DMS 273 treated with DMSO at 0.1 percent for 48 hours (cell line): ENCODE measurements at regions not wholly inside any gene's neighbourhood (a gene's known extent, or its start where the extent isn't known, plus 50 kb on each side); places are given as distances from the start of the nearest gene placed in this dataset.
"Not testable (repeated sequence)": the region's sequence is repeated elsewhere in the genome, so short reads cannot be mapped to it uniquely, and the experiment has no call there.

Experiments
- DNase-seq: peaks from one replicate; lab custom pipeline; 2025; lab: John Stamatoyannopoulos, UW

DNA sequence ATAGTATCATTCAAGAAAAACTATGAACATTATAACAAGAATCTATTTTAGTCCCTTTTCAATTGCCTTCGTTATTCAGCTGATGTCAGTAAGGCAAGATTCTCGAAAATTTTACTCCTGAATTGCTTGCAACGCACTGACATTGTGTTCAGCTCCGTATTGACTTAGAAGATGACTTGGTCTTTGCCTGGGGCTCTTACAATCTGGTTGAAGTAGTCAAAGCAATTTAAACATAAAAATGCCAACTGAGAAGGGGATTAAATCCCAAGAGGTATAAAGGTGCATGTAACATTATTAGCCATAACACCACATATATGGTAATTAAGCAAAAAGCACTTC is 507.1 kb downstream of the CENPC start:
- no peak for DNase-seq

- DNase-seq = peak; percentile 29
These were observed 507.6 kb downstream of the CENPC start for GRCh38 chr4:67037504-67038227.

GRCh38 chr4:67036791-67037190 is 508.5 kb downstream of the CENPC start:
- no peak for DNase-seq

DNA sequence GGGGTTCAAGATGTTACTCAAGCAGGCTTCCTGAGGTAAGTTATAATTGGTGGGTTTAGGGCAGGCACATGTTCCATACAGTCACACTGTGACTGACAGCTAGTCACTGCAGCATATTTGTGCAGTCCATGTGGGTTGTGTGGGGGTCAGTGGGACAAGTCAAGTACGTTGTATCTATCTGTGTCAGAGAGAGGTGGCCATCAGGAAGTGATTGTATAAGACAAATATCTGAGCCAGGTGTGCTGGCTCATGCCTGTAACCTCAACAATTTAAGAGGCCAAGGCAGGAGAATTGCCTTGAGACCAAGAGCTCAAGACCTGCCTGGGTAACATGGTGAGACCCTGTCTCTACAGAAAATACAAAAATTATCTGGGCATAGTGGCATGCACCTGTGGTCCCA is 509.3 kb downstream of the CENPC start:
- no peak for DNase-seq

- DNase-seq = no peak
These were observed 509.8 kb downstream of the CENPC start for GRCh38 chr4:67035501-67035900.

- DNase-seq = no peak
These were observed 514.7 kb downstream of the CENPC start for GRCh38 chr4:67030636-67031035.

DNA sequence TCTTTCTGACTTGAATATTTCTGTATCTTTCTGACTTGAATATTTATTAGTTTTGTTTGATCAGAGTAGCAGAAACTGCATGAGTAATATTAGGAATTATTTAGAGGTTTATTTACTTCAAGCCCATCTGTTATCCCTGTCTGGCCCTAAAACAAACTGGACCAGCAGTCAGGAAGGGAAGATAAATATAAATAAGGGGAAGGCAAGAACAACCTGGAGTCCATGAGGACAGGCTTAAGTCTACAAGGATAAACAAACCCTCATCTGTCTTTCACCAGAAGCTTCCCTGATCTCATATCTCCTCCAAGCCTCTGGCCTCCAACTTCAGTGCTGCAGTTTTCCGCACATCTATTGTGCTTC is 524.9 kb downstream of the CENPC start:
- DNase-seq = no peak

- no peak for DNase-seq
These were observed 525.4 kb downstream of the CENPC start for GRCh38 chr4:67019686-67020437.

- no peak for DNase-seq
These were observed 530.7 kb downstream of the CENPC start for GRCh38 chr4:67014592-67014991.

DNA sequence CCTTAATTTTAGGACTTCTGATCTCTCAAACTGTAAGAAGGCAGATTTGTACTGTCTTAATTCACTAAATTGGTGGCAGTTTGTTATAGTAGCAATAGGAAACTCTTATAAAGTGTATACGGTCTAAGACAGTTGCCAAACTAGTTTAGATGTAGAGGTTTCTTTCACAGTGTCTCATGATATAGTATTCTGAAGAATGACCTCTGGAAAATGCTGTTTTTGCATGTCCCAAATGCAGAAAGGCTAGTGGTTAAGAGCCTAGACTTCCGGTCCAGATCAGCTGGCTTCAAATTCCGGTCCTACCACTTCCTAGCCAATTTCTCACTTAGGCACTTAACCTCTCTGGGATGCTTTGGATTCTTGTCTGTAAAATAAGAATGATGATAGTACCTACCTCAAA is 538.5 kb downstream of the CENPC start:
- no peak for DNase-seq

- no peak for DNase-seq
These were observed 553.8 kb downstream of the CENPC start for GRCh38 chr4:66991521-66991920.

DNA sequence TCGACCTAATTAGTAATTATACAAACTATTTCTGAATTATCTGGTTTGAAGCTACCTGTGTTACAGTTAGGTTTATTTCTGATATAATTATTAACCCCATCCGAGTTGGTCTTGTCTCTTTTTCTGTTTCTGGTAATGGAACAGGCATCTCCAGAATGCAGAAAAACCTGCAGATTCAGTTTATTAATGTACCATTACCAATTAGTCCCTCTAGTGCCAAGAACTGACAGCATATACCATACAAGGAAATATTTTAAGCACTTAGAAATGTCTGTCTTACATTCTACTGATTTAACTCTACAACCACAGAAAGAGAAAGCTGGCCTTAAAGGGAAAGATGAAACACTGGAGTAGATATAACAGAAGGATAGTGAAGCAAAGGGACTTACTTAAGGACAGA is 570.6 kb downstream of the CENPC start:
- no peak for DNase-seq

- DNase-seq = no peak
These were observed 573.2 kb downstream of the CENPC start for GRCh38 chr4:66972087-66972486.

GRCh38 chr4:66964467-66964866 is 580.8 kb downstream of the CENPC start:
- no peak for DNase-seq

GRCh38 chr4:66963084-66963483 is 582.2 kb downstream of the CENPC start:
- DNase-seq = no peak

DNA sequence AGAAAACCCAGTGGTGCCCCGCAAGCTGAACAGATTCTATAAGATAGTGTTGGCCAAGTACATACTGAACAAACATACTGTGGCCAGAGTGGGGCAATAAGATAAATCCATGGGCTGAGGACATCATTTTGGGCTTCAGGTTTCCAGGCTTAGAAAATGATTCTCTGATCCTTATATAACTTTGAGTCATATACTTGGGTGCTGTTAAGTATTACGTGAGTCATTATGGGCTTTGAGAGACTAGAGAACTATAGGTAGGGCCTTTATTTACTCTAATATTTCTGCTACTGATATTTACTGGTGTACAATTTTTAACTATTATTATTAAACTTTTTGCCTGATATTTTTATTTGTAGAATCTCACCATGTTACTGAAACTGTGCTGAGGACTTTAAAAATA is 586.1 kb downstream of the CENPC start:
- no peak for DNase-seq

GRCh38 chr4:66956852-66957251 is 588.5 kb downstream of the CENPC start:
- DNase-seq = no peak

GRCh38 chr4:66956426-66956825 is 588.9 kb downstream of the CENPC start:
- DNase-seq = no peak

DNA sequence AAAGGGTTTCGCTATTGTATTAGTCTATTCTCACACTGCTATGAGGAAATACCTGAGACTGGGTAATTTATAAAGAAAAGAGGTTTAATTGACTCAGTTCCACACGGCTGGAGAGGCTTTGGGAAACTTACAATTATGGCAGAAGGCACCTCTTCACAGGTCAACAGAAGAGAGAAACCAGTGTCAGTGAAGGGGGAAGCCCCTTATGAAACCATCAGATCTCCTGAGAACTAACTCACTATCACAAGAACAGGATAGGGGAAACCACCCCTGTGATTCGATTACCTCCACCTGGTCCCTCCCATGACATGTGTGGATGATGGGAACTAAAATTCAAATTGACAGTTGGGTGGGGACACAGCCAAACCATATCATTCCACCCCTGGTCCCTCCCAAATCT is 589.5 kb downstream of the CENPC start:
- DNase-seq = no peak

DNA sequence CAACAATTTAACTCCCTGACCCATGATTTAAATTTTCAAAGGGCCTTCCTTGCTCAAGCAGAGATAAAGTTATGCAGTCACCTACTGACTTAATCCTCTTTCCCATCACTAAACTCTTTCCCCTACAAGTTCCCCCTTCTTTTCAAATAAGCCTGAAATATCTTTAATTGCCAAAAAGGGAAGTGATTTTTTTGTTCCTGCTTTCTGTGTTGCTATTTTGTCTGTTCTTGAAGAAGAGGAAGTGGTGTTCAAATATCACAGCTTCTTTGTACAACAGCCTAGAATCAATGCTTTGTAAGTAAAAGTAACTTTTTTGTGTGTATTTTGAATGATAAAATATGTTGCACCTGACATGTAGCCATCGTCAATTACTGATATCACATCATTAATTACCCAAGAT is 595.9 kb downstream of the CENPC start:
- DNase-seq = no peak

DNA sequence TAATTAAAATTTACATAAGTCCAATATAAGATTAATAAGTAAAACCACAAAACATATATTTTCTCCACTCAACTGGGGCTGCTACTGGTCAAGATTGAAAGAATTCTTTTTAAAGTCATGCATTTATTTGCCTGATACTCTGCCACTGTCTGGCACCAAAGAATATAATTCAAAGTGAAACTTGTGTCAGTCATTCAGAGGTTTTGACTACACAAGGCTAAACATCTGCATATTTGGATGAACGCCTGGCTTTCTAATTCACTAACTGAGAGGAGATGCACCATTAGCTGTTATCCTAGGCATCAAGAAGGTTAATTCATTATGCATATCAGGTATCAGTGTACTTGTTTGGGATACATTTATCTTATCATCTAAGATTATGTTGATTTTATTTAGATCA is 598.5 kb downstream of the CENPC start:
- no peak for DNase-seq

DNA sequence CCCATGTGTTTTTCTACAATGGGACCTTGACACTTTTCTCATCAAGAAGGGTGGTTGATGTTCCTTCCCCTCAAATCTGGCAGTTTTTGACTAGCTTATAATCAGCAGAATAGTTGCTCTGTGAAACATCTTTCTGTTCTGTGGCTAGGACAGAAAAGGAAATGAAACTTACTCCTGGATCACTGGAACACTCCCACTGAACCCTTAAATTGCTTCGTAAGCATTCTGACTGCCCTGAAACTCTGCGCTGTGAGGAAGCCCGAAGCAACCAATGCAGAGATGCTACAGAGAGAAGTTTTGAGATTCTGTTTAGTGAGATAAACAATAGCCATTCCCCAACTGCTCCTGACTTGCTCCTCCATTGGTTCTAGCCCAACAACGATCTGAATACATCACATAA is 602.2 kb downstream of the CENPC start:
- DNase-seq = no peak

- not testable (repeated sequence) for DNase-seq
These were observed 613.3 kb downstream of the CENPC start for GRCh38 chr4:66931981-66932380.

- DNase-seq = no peak
These were observed 615.1 kb downstream of the CENPC start for GRCh38 chr4:66930206-66930605.
